ENCODE measurements at regions not wholly inside any gene's neighbourhood (a gene's known extent, or its start where the extent isn't known, plus 50 kb on each side); places are given as distances from the start of the nearest gene placed in this dataset.
"Not testable (repeated sequence)": the region's sequence is repeated elsewhere in the genome, so short reads cannot be mapped to it uniquely, and the experiment has no call there.

DNA sequence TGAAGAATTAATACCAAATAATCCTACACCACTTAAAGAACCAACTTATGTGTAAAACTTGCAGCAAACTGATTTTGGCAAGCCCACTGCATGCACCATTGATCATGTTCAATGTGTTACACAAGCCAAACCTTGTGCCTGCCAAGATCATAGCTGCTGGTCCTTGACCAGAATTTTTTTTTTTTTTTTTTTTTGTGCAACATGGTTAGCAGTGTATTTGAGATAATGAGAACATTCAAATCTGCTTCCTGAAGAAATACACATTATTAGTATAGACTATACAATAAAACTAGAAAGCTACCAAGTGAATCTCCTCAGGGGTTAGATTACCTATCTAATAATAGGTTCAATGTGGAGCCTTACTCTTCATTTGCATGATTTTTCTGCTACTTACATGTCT, 421.0 kb downstream of the MRPL39 start:
- Histone ChIP-seq H3K27me3 (ENCODE audit: control insufficient read depth in 2 of 2, insufficient read depth in 1 of 2, low read length in 1 of 2) (no peaks in the 10 kb centered on the region), H3K9me3 (ENCODE audit: control insufficient read depth in 2 of 2, insufficient read depth in 1 of 2, low read length in 1 of 2) (no peaks in the 10 kb centered on the region), H3K4me1 (ENCODE audit: control insufficient read depth in 2 of 2, insufficient read depth in 2 of 2, low read length in 2 of 2) (no peaks in the 10 kb centered on the region), H3K27ac (ENCODE audit: low read depth in 1 of 2, low read length in 1 of 2) (no peak overlapping the region), H3K36me3 (ENCODE audit: control insufficient read depth in 2 of 2, insufficient read depth in 2 of 2, low read length in 1 of 2) (no peaks in the 10 kb centered on the region), H3K4me3 (ENCODE audit: low read length in 2 of 2) (no peak overlapping the region)
- no peak for DNase-seq (ENCODE audit: low read depth in 6 of 9, low spot score in 9 of 9)

DNA sequence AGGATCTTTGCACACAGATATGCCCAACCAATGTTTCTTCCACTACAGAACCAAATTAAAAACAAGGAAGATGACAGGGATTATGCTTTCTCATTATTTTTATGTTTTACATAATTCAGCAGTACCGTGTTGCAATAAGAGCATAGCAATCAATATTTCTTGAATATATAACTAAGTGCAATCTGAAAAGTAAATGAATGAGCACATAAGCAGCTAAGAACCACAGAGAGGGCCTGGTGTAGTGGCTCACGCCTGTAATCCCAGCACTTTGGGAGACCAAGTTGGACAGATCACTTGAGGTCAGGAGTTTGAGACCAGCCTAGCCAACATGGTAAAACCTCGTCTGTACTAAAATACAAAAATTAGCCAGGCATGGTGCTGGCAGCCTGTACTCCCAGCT, 423.7 kb downstream of the MRPL39 start:
- H3K27ac ChIP-seq (ENCODE audit: low read depth in 1 of 2, low read length in 1 of 2) = no peak overlapping the region
- DNase-seq (ENCODE audit: low read depth in 6 of 9, low spot score in 9 of 9) = no peak
- no peaks in the 10 kb centered on the region for H3K4me1 ChIP-seq (ENCODE audit: control insufficient read depth in 2 of 2, insufficient read depth in 2 of 2, low read length in 2 of 2)
- no peaks in the 10 kb centered on the region for H3K36me3 ChIP-seq (ENCODE audit: control insufficient read depth in 2 of 2, insufficient read depth in 2 of 2, low read length in 1 of 2)
- no peak overlapping the region for H3K4me3 ChIP-seq (ENCODE audit: low read length in 2 of 2)
- H3K9me3 ChIP-seq (ENCODE audit: control insufficient read depth in 2 of 2, insufficient read depth in 1 of 2, low read length in 1 of 2) = no peaks in the 10 kb centered on the region
- H3K27me3 ChIP-seq (ENCODE audit: control insufficient read depth in 2 of 2, insufficient read depth in 1 of 2, low read length in 1 of 2) = no peaks in the 10 kb centered on the region
- WGBS = 97% methylated on average over 3 of the region's 3 CpGs

DNA sequence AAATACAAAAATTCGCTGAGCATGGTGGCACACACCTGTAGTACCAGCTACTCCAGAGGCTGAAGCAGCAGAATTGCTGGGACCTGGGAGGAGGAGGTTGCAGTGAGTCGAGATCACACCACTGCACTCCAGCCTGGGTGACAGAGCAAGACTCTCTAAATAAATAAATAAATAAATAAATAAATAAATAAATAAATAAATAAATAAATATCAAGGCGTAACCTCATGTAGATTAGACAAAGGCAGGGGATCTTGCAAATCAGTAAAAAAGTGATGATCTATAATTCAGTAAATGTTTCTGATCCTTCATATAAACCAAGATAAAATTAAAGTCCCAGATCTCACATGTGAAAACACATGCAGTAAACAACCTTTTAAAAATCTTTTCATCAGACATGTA, 425.6 kb downstream of the MRPL39 start:
- not testable (repeated sequence) for H3K4me1 ChIP-seq (ENCODE audit: control insufficient read depth in 2 of 2, insufficient read depth in 2 of 2, low read length in 2 of 2); H3K27me3 ChIP-seq (ENCODE audit: control insufficient read depth in 2 of 2, insufficient read depth in 1 of 2, low read length in 1 of 2); DNase-seq (ENCODE audit: low read depth in 6 of 9, low spot score in 9 of 9); H3K27ac ChIP-seq (ENCODE audit: low read depth in 1 of 2, low read length in 1 of 2); H3K9me3 ChIP-seq (ENCODE audit: control insufficient read depth in 2 of 2, insufficient read depth in 1 of 2, low read length in 1 of 2); H3K4me3 ChIP-seq (ENCODE audit: low read length in 2 of 2); H3K36me3 ChIP-seq (ENCODE audit: control insufficient read depth in 2 of 2, insufficient read depth in 2 of 2, low read length in 1 of 2)
- WGBS = 91% methylated on average over 3 of the region's 3 CpGs

DNA sequence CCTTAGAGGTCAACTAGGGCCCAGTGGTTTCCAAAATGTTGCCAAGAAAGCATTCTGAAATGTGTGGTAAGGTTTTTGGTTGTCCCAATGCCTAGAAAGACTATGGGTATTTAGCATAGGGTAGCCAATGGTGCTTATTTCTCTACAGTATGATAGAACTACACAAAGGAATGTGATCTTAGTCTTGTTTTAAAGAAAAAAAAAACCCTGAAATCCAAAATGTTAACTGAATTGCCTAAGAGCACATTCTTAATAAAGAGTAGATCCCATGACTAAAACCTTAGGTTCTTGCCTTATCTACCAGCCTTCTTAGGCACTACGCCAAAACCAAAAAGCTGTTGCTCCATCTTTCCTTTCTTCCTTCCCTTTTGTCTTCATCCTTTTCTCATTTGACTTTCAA, 428.2 kb downstream of the MRPL39 start:
- no peaks in the 10 kb centered on the region for H3K4me1 ChIP-seq (ENCODE audit: control insufficient read depth in 2 of 2, insufficient read depth in 2 of 2, low read length in 2 of 2)
- no peaks in the 10 kb centered on the region for H3K9me3 ChIP-seq (ENCODE audit: control insufficient read depth in 2 of 2, insufficient read depth in 1 of 2, low read length in 1 of 2)
- no peak overlapping the region for H3K4me3 ChIP-seq (ENCODE audit: low read length in 2 of 2)
- WGBS = 92% methylated on average over 1 of the region's 1 CpG
- no peaks in the 10 kb centered on the region for H3K36me3 ChIP-seq (ENCODE audit: control insufficient read depth in 2 of 2, insufficient read depth in 2 of 2, low read length in 1 of 2)
- no peak overlapping the region for H3K27ac ChIP-seq (ENCODE audit: low read depth in 1 of 2, low read length in 1 of 2)
- no peaks in the 10 kb centered on the region for H3K27me3 ChIP-seq (ENCODE audit: control insufficient read depth in 2 of 2, insufficient read depth in 1 of 2, low read length in 1 of 2)
- DNase-seq (ENCODE audit: low read depth in 6 of 9, low spot score in 9 of 9) = no peak

DNA sequence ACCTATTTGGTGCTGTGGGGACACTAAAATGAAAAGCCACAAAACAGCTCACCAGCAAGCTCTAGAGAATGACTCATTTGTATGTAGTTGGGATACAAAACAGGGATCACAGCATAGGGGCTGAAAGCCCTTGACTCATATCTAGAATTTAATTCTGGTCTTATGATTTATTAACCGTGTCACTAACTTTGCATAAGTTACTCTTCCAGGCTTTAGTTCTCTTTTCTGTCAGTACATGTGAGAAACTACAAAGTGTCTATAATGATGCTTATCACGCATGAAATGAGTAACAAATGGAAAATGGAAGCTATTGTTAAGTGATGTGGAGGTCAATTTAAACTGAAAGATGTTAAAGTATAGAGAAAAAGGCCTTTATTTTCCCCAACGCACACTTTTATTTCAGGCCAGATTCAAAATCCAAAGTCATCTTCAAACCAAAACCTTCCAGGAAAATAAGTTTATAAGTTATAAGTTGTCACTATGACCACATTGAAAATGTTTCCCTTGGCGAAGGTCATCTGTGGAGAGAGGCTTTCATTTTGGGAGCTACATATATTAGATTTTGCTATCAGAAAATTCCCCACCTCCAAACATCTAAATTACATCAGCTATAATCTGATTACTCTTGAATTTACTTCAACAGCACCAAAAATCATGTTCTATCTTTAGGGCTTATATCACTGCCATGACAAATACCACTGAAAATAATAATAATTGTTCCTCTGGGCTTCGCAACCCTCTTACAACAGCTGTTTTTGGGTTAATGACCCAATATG, 430.5 kb downstream of the MRPL39 start:
- no peak for DNase-seq (ENCODE audit: low read depth in 6 of 9, low spot score in 9 of 9)
- Histone ChIP-seq H3K27ac (ENCODE audit: low read depth in 1 of 2, low read length in 1 of 2) (no peak overlapping the region), H3K36me3 (ENCODE audit: control insufficient read depth in 2 of 2, insufficient read depth in 2 of 2, low read length in 1 of 2) (no peaks in the 10 kb centered on the region), H3K27me3 (ENCODE audit: control insufficient read depth in 2 of 2, insufficient read depth in 1 of 2, low read length in 1 of 2) (no peaks in the 10 kb centered on the region), H3K9me3 (ENCODE audit: control insufficient read depth in 2 of 2, insufficient read depth in 1 of 2, low read length in 1 of 2) (no peaks in the 10 kb centered on the region), H3K4me3 (ENCODE audit: low read length in 2 of 2) (no peak overlapping the region), H3K4me1 (ENCODE audit: control insufficient read depth in 2 of 2, insufficient read depth in 2 of 2, low read length in 2 of 2) (no peaks in the 10 kb centered on the region)
- WGBS = 91% methylated on average over 5 of the region's 5 CpGs

DNA sequence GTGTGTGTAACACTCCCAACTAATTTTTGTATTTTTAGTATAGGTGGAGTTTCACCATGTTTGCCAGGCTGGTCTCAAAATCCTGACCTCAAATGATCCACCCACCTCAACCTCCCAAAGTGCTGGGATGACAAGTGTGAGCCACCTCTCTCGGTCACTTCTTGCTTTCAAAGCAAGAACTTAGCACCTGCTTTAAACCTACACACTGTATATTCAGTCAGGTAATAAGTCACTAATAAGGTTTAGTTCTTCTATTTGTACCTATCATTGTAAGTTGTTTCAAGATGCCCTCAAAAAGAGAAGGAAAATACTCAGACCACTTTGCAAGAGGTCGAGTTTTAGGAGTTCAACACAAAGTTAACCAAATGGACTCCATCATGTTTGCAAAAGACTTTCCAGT, 431.3 kb downstream of the MRPL39 start:
- H3K27me3 ChIP-seq (ENCODE audit: control insufficient read depth in 2 of 2, insufficient read depth in 1 of 2, low read length in 1 of 2) = no peaks in the 10 kb centered on the region
- no peaks in the 10 kb centered on the region for H3K4me1 ChIP-seq (ENCODE audit: control insufficient read depth in 2 of 2, insufficient read depth in 2 of 2, low read length in 2 of 2)
- no peak for DNase-seq (ENCODE audit: low read depth in 6 of 9, low spot score in 9 of 9)
- H3K9me3 ChIP-seq (ENCODE audit: control insufficient read depth in 2 of 2, insufficient read depth in 1 of 2, low read length in 1 of 2) = no peaks in the 10 kb centered on the region
- 81% methylated on average over 2 of the region's 2 CpGs for WGBS
- H3K36me3 ChIP-seq (ENCODE audit: control insufficient read depth in 2 of 2, insufficient read depth in 2 of 2, low read length in 1 of 2) = no peaks in the 10 kb centered on the region
- no peak overlapping the region for H3K27ac ChIP-seq (ENCODE audit: low read depth in 1 of 2, low read length in 1 of 2)
- H3K4me3 ChIP-seq (ENCODE audit: low read length in 2 of 2) = no peak overlapping the region

DNA sequence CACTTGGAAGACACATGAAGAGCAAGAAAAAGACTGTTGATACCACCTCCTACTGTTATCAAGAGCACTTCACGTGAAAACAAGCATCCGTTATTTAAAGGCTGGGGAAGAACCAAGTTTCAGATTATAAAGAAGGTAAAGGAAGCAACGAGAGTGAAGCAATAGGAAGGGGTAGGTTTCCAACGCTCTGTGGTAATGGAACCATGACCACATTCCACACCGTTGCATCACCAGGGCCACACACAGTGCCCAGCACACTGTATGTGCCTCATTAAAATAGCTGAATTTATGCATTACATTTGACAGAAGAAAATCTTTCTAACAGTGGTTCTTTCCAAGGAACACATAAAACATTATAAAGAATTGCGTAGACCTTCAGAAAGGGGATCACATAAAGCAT, 435.8 kb downstream of the MRPL39 start:
- no peak for DNase-seq (ENCODE audit: low read depth in 6 of 9, low spot score in 9 of 9)
- H3K4me3 ChIP-seq (ENCODE audit: low read length in 2 of 2) = no peak overlapping the region
- WGBS = 90% methylated on average over 6 of the region's 6 CpGs
- H3K9me3 ChIP-seq (ENCODE audit: control insufficient read depth in 2 of 2, insufficient read depth in 1 of 2, low read length in 1 of 2) = peaks cover 0 to 8% of the 10 kb centered on the region in 2 donors
- H3K36me3 ChIP-seq (ENCODE audit: control insufficient read depth in 2 of 2, insufficient read depth in 2 of 2, low read length in 1 of 2) = no peaks in the 10 kb centered on the region
- no peaks in the 10 kb centered on the region for H3K27me3 ChIP-seq (ENCODE audit: control insufficient read depth in 2 of 2, insufficient read depth in 1 of 2, low read length in 1 of 2)
- no peak overlapping the region for H3K27ac ChIP-seq (ENCODE audit: low read depth in 1 of 2, low read length in 1 of 2)
- no peaks in the 10 kb centered on the region for H3K4me1 ChIP-seq (ENCODE audit: control insufficient read depth in 2 of 2, insufficient read depth in 2 of 2, low read length in 2 of 2)

DNA sequence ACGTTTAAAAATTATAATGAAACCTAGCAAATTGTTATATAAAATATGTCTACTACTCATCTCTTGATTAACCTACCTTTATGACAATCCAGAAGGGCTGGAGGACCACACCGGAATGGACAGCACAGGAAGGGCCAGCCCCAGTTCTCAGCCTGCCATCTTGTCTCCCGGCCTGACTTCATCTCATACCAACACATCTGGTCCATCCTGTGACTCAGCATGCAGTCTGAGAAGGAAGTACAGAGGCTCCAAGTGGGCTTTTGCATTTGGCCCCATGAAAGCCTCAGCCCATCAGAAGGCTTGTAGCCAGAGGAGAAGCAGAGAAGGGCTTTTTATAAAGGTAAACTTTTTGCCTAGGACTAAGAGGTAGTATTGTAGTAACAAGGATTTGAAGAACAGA, 436.6 kb downstream of the MRPL39 start:
- Histone ChIP-seq H3K4me1 (ENCODE audit: control insufficient read depth in 2 of 2, insufficient read depth in 2 of 2, low read length in 2 of 2) (no peaks in the 10 kb centered on the region), H3K4me3 (ENCODE audit: low read length in 2 of 2) (no peak overlapping the region), H3K9me3 (ENCODE audit: control insufficient read depth in 2 of 2, insufficient read depth in 1 of 2, low read length in 1 of 2) (peaks cover 0 to 8% of the 10 kb centered on the region in 2 donors), H3K27ac (ENCODE audit: low read depth in 1 of 2, low read length in 1 of 2) (no peak overlapping the region), H3K27me3 (ENCODE audit: control insufficient read depth in 2 of 2, insufficient read depth in 1 of 2, low read length in 1 of 2) (no peaks in the 10 kb centered on the region), H3K36me3 (ENCODE audit: control insufficient read depth in 2 of 2, insufficient read depth in 2 of 2, low read length in 1 of 2) (no peaks in the 10 kb centered on the region)
- 92% methylated on average over 3 of the region's 3 CpGs for WGBS
- no peak for DNase-seq (ENCODE audit: low read depth in 6 of 9, low spot score in 9 of 9)

DNA sequence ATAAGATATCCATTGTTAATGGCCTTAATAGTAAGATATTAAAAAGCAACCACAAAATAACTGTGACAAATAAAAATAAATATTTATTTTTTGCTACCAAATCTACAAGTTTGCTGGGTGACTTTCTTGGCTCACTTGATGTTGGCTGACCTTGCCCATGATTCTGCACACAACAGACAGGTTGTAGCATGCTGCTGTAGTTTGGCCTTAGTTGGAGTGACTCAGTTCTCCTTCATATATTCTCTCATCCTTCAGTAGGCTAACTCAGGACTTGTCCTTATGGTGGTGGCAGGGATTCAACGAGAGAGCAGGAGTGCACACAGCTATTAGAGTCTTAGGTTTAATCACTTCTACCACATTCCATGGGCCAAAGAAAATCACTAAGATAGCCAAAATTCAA, 437.9 kb downstream of the MRPL39 start:
- no peaks in the 10 kb centered on the region for H3K4me1 ChIP-seq (ENCODE audit: control insufficient read depth in 2 of 2, insufficient read depth in 2 of 2, low read length in 2 of 2)
- no peak for DNase-seq (ENCODE audit: low read depth in 6 of 9, low spot score in 9 of 9)
- no peak overlapping the region for H3K27ac ChIP-seq (ENCODE audit: low read depth in 1 of 2, low read length in 1 of 2)
- H3K9me3 ChIP-seq (ENCODE audit: control insufficient read depth in 2 of 2, insufficient read depth in 1 of 2, low read length in 1 of 2) = peaks cover 0 to 8% of the 10 kb centered on the region in 2 donors
- no peaks in the 10 kb centered on the region for H3K27me3 ChIP-seq (ENCODE audit: control insufficient read depth in 2 of 2, insufficient read depth in 1 of 2, low read length in 1 of 2)
- no peak overlapping the region for H3K4me3 ChIP-seq (ENCODE audit: low read length in 2 of 2)
- H3K36me3 ChIP-seq (ENCODE audit: control insufficient read depth in 2 of 2, insufficient read depth in 2 of 2, low read length in 1 of 2) = no peaks in the 10 kb centered on the region
- 90% methylated on average over 1 of the region's 1 CpG for WGBS
